GM23338 (cell line): ENCODE measurements at regions not wholly inside any gene's neighbourhood (a gene's known extent, or its start where the extent isn't known, plus 50 kb on each side); places are given as distances from the start of the nearest gene placed in this dataset.
"Not testable (repeated sequence)": the region's sequence is repeated elsewhere in the genome, so short reads cannot be mapped to it uniquely, and the experiment has no call there.

ENCODE experiments used
- CREB1 ChIP-seq: fragments of 250-450 bp; sonication (Bioruptor Pico); IDR thresholded peaks from 2 replicates; pipeline ENCODE4 v1.5.0; 2020; ENCODE audit warnings: low read depth, mild to moderate bottlenecking, moderate library complexity
- EZH2 ChIP-seq: fragments of 200-600 bp; sonication (generic); IDR thresholded peaks from one replicate; pipeline ENCODE4 v1.8.0; 2017; ENCODE audit warnings: antibody characterized with exemption, mild to moderate bottlenecking, low read depth; ENCODE audit not compliant: unreplicated experiment
- EZH2phosphoT487 ChIP-seq: fragments of 200-600 bp; sonication (generic); IDR thresholded peaks from one replicate; pipeline ENCODE4 v1.8.1; 2018; ENCODE audit warnings: antibody characterized with exemption; ENCODE audit not compliant: unreplicated experiment
- JUNB ChIP-seq: IDR thresholded peaks from one replicate; pipeline ENCODE4 v1.6.1; 2016; ENCODE audit warnings: antibody characterized with exemption; ENCODE audit not compliant: unreplicated experiment
- POLR2AphosphoS5 ChIP-seq: IDR thresholded peaks from 2 replicates; pipeline ENCODE4 v1.6.1; 2016; ENCODE audit warnings: antibody characterized with exemption, low read depth
- STAT1 ChIP-seq: IDR thresholded peaks from one replicate; pipeline ENCODE4 v1.6.1; 2016; ENCODE audit warnings: antibody characterized with exemption; ENCODE audit not compliant: unreplicated experiment
- ZNF114 ChIP-seq: fragments of 250-450 bp; sonication (Bioruptor Pico); IDR thresholded peaks from 2 replicates; pipeline ENCODE4 v1.5.0; 2020; ENCODE audit warnings: mild to moderate bottlenecking, moderate library complexity
- ZNF331 ChIP-seq: fragments of 250-450 bp; sonication (Bioruptor Pico); IDR thresholded peaks from 2 replicates; pipeline ENCODE4 v1.5.0; 2020; ENCODE audit warnings: low read depth, mild to moderate bottlenecking, moderate library complexity
- TF ChIP-seq, protein P1 (sequence below), 2 experiments: fragments of 200-600 bp in 1 of 2; sonication (generic) in 1 of 2; conservative IDR thresholded peaks; 2 replicates each; pipeline versions ENCODE4 v1.5.1 to v1.6.1; 2016 to 2017; ENCODE audit warnings: antibody characterized with exemption in 2 of 2, low read depth in 2 of 2, mild to moderate bottlenecking in 2 of 2, moderate library complexity in 1 of 2
- TF ChIP-seq, protein P2 (sequence below): IDR thresholded peaks from one replicate; pipeline ENCODE4 v1.6.1; 2018; ENCODE audit warnings: antibody characterized with exemption; ENCODE audit not compliant: unreplicated experiment
- TF ChIP-seq, protein P3 (sequence below): IDR thresholded peaks from 2 replicates; pipeline ENCODE4 v1.6.1; 2016; ENCODE audit warnings: antibody characterized with exemption

DNA sequence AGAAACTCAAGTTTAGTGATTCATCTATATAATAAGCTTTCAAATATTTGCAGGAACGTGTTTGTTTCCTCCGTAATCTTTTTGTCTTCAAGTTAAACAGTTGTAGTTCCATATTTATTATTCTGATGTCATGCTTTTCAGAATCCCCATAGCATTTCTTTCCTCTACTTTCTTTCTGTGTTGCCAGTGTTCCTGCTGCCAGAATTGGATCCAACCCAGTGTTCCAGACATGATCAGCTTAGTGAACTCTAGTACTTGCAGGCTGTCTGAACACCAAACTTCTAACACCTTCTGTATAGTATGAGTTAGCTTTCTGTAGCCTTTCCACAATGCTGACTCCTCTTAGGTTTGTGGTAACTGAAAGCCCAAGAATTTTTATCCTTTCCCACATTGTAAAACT lies 340.2 kb upstream of the FRG2C start:
- TF ChIP-seq, protein P1, sequence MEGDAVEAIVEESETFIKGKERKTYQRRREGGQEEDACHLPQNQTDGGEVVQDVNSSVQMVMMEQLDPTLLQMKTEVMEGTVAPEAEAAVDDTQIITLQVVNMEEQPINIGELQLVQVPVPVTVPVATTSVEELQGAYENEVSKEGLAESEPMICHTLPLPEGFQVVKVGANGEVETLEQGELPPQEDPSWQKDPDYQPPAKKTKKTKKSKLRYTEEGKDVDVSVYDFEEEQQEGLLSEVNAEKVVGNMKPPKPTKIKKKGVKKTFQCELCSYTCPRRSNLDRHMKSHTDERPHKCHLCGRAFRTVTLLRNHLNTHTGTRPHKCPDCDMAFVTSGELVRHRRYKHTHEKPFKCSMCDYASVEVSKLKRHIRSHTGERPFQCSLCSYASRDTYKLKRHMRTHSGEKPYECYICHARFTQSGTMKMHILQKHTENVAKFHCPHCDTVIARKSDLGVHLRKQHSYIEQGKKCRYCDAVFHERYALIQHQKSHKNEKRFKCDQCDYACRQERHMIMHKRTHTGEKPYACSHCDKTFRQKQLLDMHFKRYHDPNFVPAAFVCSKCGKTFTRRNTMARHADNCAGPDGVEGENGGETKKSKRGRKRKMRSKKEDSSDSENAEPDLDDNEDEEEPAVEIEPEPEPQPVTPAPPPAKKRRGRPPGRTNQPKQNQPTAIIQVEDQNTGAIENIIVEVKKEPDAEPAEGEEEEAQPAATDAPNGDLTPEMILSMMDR (conservative IDR thresholded peaks at IDR 0.05; ENCODE audit: low read depth in 2 of 2): not testable (repeated sequence)
- not testable (repeated sequence) for TF ChIP-seq EZH2; POLR2AphosphoS5; JUNB; EZH2phosphoT487; CREB1 (CRISPR knock-in tag); STAT1; ZNF331; ZNF114
- TF ChIP-seq, protein P2, sequence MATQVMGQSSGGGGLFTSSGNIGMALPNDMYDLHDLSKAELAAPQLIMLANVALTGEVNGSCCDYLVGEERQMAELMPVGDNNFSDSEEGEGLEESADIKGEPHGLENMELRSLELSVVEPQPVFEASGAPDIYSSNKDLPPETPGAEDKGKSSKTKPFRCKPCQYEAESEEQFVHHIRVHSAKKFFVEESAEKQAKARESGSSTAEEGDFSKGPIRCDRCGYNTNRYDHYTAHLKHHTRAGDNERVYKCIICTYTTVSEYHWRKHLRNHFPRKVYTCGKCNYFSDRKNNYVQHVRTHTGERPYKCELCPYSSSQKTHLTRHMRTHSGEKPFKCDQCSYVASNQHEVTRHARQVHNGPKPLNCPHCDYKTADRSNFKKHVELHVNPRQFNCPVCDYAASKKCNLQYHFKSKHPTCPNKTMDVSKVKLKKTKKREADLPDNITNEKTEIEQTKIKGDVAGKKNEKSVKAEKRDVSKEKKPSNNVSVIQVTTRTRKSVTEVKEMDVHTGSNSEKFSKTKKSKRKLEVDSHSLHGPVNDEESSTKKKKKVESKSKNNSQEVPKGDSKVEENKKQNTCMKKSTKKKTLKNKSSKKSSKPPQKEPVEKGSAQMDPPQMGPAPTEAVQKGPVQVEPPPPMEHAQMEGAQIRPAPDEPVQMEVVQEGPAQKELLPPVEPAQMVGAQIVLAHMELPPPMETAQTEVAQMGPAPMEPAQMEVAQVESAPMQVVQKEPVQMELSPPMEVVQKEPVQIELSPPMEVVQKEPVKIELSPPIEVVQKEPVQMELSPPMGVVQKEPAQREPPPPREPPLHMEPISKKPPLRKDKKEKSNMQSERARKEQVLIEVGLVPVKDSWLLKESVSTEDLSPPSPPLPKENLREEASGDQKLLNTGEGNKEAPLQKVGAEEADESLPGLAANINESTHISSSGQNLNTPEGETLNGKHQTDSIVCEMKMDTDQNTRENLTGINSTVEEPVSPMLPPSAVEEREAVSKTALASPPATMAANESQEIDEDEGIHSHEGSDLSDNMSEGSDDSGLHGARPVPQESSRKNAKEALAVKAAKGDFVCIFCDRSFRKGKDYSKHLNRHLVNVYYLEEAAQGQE: not testable (repeated sequence)
- TF ChIP-seq, protein P3, sequence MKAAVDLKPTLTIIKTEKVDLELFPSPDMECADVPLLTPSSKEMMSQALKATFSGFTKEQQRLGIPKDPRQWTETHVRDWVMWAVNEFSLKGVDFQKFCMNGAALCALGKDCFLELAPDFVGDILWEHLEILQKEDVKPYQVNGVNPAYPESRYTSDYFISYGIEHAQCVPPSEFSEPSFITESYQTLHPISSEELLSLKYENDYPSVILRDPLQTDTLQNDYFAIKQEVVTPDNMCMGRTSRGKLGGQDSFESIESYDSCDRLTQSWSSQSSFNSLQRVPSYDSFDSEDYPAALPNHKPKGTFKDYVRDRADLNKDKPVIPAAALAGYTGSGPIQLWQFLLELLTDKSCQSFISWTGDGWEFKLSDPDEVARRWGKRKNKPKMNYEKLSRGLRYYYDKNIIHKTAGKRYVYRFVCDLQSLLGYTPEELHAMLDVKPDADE: not testable (repeated sequence)
